Activated naive CD4-positive, alpha-beta T cell treated with anti-CD3 and anti-CD28 coated beads, Interleukin-2, amount 50 U/mL, for 24 hours (primary cell): ENCODE measurements at regions not wholly inside any gene's neighbourhood (a gene's known extent, or its start where the extent isn't known, plus 50 kb on each side); places are given as distances from the start of the nearest gene placed in this dataset.

Source experiments
- H3K27ac Mint-ChIP-seq: one replicate; pipeline ENCODE4 v1.8.0; 2021; ENCODE audit warnings: mild to moderate bottlenecking, mixed read lengths
- H3K27me3 Mint-ChIP-seq: one replicate; pipeline ENCODE4 v1.8.0; 2021; ENCODE audit warnings: mixed read lengths
- H3K36me3 Mint-ChIP-seq: one replicate; pipeline ENCODE4 v1.8.0; 2021; ENCODE audit warnings: mixed read lengths
- H3K4me1 Mint-ChIP-seq: one replicate; pipeline ENCODE4 v1.8.0; 2021; ENCODE audit warnings: mixed read lengths
- H3K4me3 Mint-ChIP-seq: one replicate; pipeline ENCODE4 v1.8.0; 2021; ENCODE audit warnings: mild to moderate bottlenecking, mixed read lengths
- H3K9me3 Mint-ChIP-seq: one replicate; pipeline ENCODE4 v1.8.0; 2021; ENCODE audit warnings: mixed read lengths

- no peaks in the 10 kb centered on the region for H3K9me3 Mint-ChIP-seq
- H3K4me1 Mint-ChIP-seq = no peaks in the 10 kb centered on the region
- no peak overlapping the region for H3K4me3 Mint-ChIP-seq
- H3K27me3 Mint-ChIP-seq = peaks cover 1% of the 10 kb centered on the region
- H3K27ac Mint-ChIP-seq = no peak overlapping the region
- no peaks in the 10 kb centered on the region for H3K36me3 Mint-ChIP-seq
Measured at GRCh38 chr10:124318076-124318475, 100.6 kb downstream of the OAT start.

GRCh38 chr10:124316326-124316725 lies 102.4 kb downstream of the OAT start:
- Mint-ChIP-seq H3K27me3 (peaks cover 1% of the 10 kb centered on the region), H3K4me1 (no peaks in the 10 kb centered on the region), H3K36me3 (no peaks in the 10 kb centered on the region), H3K4me3 (no peak overlapping the region), H3K27ac (no peak overlapping the region), H3K9me3 (no peaks in the 10 kb centered on the region)

GRCh38 chr10:124315591-124316270 lies 103.0 kb downstream of the OAT start:
- Mint-ChIP-seq H3K4me3 (no peak overlapping the region), H3K36me3 (no peaks in the 10 kb centered on the region), H3K4me1 (no peaks in the 10 kb centered on the region), H3K27ac (no peak overlapping the region), H3K27me3 (peaks cover 1% of the 10 kb centered on the region), H3K9me3 (no peaks in the 10 kb centered on the region)

GRCh38 chr10:124313374-124313773 lies 105.3 kb downstream of the OAT start:
- Mint-ChIP-seq H3K9me3 (no peaks in the 10 kb centered on the region), H3K4me1 (no peaks in the 10 kb centered on the region), H3K36me3 (no peaks in the 10 kb centered on the region), H3K27me3 (no peaks in the 10 kb centered on the region), H3K4me3 (no peak overlapping the region), H3K27ac (no peak overlapping the region)

- Mint-ChIP-seq H3K4me3 (no peak overlapping the region), H3K9me3 (no peaks in the 10 kb centered on the region), H3K27me3 (no peaks in the 10 kb centered on the region), H3K36me3 (no peaks in the 10 kb centered on the region), H3K27ac (no peak overlapping the region), H3K4me1 (no peaks in the 10 kb centered on the region)
Measured at GRCh38 chr10:124308811-124309210, 109.9 kb downstream of the OAT start.

- no peaks in the 10 kb centered on the region for H3K4me1 Mint-ChIP-seq
- H3K27ac Mint-ChIP-seq = no peak overlapping the region
- H3K36me3 Mint-ChIP-seq = no peaks in the 10 kb centered on the region
- H3K27me3 Mint-ChIP-seq = no peaks in the 10 kb centered on the region
- no peak overlapping the region for H3K4me3 Mint-ChIP-seq
- no peaks in the 10 kb centered on the region for H3K9me3 Mint-ChIP-seq
Measured at GRCh38 chr10:124308056-124308645, 110.6 kb downstream of the OAT start.

GRCh38 chr10:124307591-124307990 lies 111.1 kb downstream of the OAT start:
- Mint-ChIP-seq H3K36me3 (no peaks in the 10 kb centered on the region), H3K4me3 (no peak overlapping the region), H3K27ac (no peak overlapping the region), H3K27me3 (no peaks in the 10 kb centered on the region), H3K9me3 (no peaks in the 10 kb centered on the region), H3K4me1 (no peaks in the 10 kb centered on the region)

GRCh38 chr10:124306922-124307371 lies 111.8 kb downstream of the OAT start:
- H3K4me3 Mint-ChIP-seq = no peak overlapping the region
- H3K27ac Mint-ChIP-seq = no peak overlapping the region
- no peaks in the 10 kb centered on the region for H3K27me3 Mint-ChIP-seq
- H3K4me1 Mint-ChIP-seq = no peaks in the 10 kb centered on the region
- no peaks in the 10 kb centered on the region for H3K9me3 Mint-ChIP-seq
- H3K36me3 Mint-ChIP-seq = no peaks in the 10 kb centered on the region

- Mint-ChIP-seq H3K36me3 (no peaks in the 10 kb centered on the region), H3K4me1 (no peaks in the 10 kb centered on the region), H3K4me3 (no peak overlapping the region), H3K9me3 (no peaks in the 10 kb centered on the region), H3K27ac (no peak overlapping the region), H3K27me3 (no peaks in the 10 kb centered on the region)
Measured at GRCh38 chr10:124306520-124306919, 112.2 kb downstream of the OAT start.

- Mint-ChIP-seq H3K4me1 (no peaks in the 10 kb centered on the region), H3K36me3 (no peaks in the 10 kb centered on the region), H3K4me3 (no peak overlapping the region), H3K27ac (no peak overlapping the region), H3K9me3 (no peaks in the 10 kb centered on the region), H3K27me3 (no peaks in the 10 kb centered on the region)
Measured at GRCh38 chr10:124305984-124306383, 112.7 kb downstream of the OAT start.

- no peaks in the 10 kb centered on the region for H3K9me3 Mint-ChIP-seq
- no peak overlapping the region for H3K27ac Mint-ChIP-seq
- H3K4me3 Mint-ChIP-seq = no peak overlapping the region
- no peaks in the 10 kb centered on the region for H3K27me3 Mint-ChIP-seq
- H3K4me1 Mint-ChIP-seq = no peaks in the 10 kb centered on the region
- no peaks in the 10 kb centered on the region for H3K36me3 Mint-ChIP-seq
Measured at GRCh38 chr10:124305131-124305530, 113.6 kb downstream of the OAT start.

GRCh38 chr10:124303662-124304418 lies 114.9 kb downstream of the OAT start:
- Mint-ChIP-seq H3K27me3 (no peaks in the 10 kb centered on the region), H3K9me3 (no peaks in the 10 kb centered on the region), H3K4me1 (no peaks in the 10 kb centered on the region), H3K27ac (no peak overlapping the region), H3K36me3 (no peaks in the 10 kb centered on the region), H3K4me3 (no peak overlapping the region)

- no peaks in the 10 kb centered on the region for H3K4me1 Mint-ChIP-seq
- H3K27me3 Mint-ChIP-seq = no peaks in the 10 kb centered on the region
- no peak overlapping the region for H3K4me3 Mint-ChIP-seq
- H3K36me3 Mint-ChIP-seq = no peaks in the 10 kb centered on the region
- no peaks in the 10 kb centered on the region for H3K9me3 Mint-ChIP-seq
- H3K27ac Mint-ChIP-seq = no peak overlapping the region
Measured at GRCh38 chr10:124302951-124303505, 115.7 kb downstream of the OAT start.

GRCh38 chr10:124301736-124302135 lies 117.0 kb downstream of the OAT start:
- H3K9me3 Mint-ChIP-seq = no peaks in the 10 kb centered on the region
- no peak overlapping the region for H3K4me3 Mint-ChIP-seq
- H3K27ac Mint-ChIP-seq = no peak overlapping the region

GRCh38 chr10:124300735-124301134 lies 118.0 kb downstream of the OAT start:
- Mint-ChIP-seq H3K4me1 (no peaks in the 10 kb centered on the region), H3K36me3 (no peaks in the 10 kb centered on the region), H3K4me3 (no peak overlapping the region), H3K9me3 (no peaks in the 10 kb centered on the region), H3K27ac (no peak overlapping the region), H3K27me3 (no peaks in the 10 kb centered on the region)

More at GRCh38 chr10:124301736-124302135, 117.0 kb downstream of the OAT start:
- H3K36me3 Mint-ChIP-seq = no peaks in the 10 kb centered on the region
- no peaks in the 10 kb centered on the region for H3K4me1 Mint-ChIP-seq
- no peaks in the 10 kb centered on the region for H3K27me3 Mint-ChIP-seq

GRCh38 chr10:124300224-124300623 lies 118.5 kb downstream of the OAT start:
- no peak overlapping the region for H3K4me3 Mint-ChIP-seq
- no peaks in the 10 kb centered on the region for H3K27me3 Mint-ChIP-seq
- no peaks in the 10 kb centered on the region for H3K4me1 Mint-ChIP-seq
- H3K27ac Mint-ChIP-seq = no peak overlapping the region
- no peaks in the 10 kb centered on the region for H3K9me3 Mint-ChIP-seq
- no peaks in the 10 kb centered on the region for H3K36me3 Mint-ChIP-seq
